MCF 10A (cell line): ENCODE measurements at regions not wholly inside any gene's neighbourhood (a gene's known extent, or its start where the extent isn't known, plus 50 kb on each side); places are given as distances from the start of the nearest gene placed in this dataset.

Experiments used
- BruUV-seq: library from RNA; stranded (reverse); fragments of 400-500 nt; replicated peaks from 2 replicates; lab custom pipeline; 2021; lab: Mats Ljungman, UMichigan
- CTCF ChIA-PET: fragments of 300-600 bp; sonication (Branson Sonifier 250); formaldehyde crosslinking; extraction: SDS; loops from one replicate; lab custom pipeline; 2021; ENCODE audit warnings: antibody characterized with exemption, inconsistent platforms; lab: Yijun Ruan, JAX
- POLR2A ChIA-PET: fragments of 300-600, 350-650 bp; sonication (Branson Sonifier 250); formaldehyde crosslinking; extraction: SDS; loops from one replicate; lab custom pipeline; 2020; ENCODE audit warnings: antibody characterized with exemption, inconsistent platforms; lab: Yijun Ruan, JAX
- DNase-seq: peaks from one replicate; pipeline ENCODE4 v3.0.0-alpha.2; 2018; ENCODE audit not compliant: unreplicated experiment
- H3K27ac Mint-ChIP-seq: one replicate; pipeline ENCODE4 v1.8.0; 2022; ENCODE audit warnings: mild to moderate bottlenecking, low read depth, mixed read lengths; ENCODE audit not compliant: unreplicated experiment
- H3K27me3 Mint-ChIP-seq: one replicate; pipeline ENCODE4 v1.8.0; 2022; ENCODE audit warnings: mixed read lengths; ENCODE audit not compliant: insufficient read depth, unreplicated experiment
- H3K36me3 Mint-ChIP-seq: one replicate; pipeline ENCODE4 v1.8.0; 2022; ENCODE audit warnings: mild to moderate bottlenecking, moderate library complexity, mixed read lengths; ENCODE audit not compliant: insufficient read depth, unreplicated experiment
- H3K4me1 Mint-ChIP-seq: one replicate; pipeline ENCODE4 v1.8.0; 2022; ENCODE audit warnings: mixed read lengths; ENCODE audit not compliant: insufficient read depth, unreplicated experiment
- H3K4me3 Mint-ChIP-seq: one replicate; pipeline ENCODE4 v1.8.0; 2022; ENCODE audit warnings: mild to moderate bottlenecking, moderate library complexity, mixed read lengths; ENCODE audit not compliant: unreplicated experiment
- H3K9me3 Mint-ChIP-seq: one replicate; pipeline ENCODE4 v1.8.0; 2022; ENCODE audit warnings: mixed read lengths; ENCODE audit not compliant: unreplicated experiment
- CTCF ChIP-seq: fragments of 200-600 bp; IDR thresholded peaks from one replicate; pipeline ENCODE4 v1.8.0; 2022; ENCODE audit warnings: antibody characterized with exemption, mild to moderate bottlenecking; ENCODE audit not compliant: unreplicated experiment
- intact Hi-C: fragments of 100-400 bp; cut with micrococcal nuclease; formaldehyde crosslinking; loops from 2 replicates; pipeline ENCODE4 v1.14.1; 2022

DNA sequence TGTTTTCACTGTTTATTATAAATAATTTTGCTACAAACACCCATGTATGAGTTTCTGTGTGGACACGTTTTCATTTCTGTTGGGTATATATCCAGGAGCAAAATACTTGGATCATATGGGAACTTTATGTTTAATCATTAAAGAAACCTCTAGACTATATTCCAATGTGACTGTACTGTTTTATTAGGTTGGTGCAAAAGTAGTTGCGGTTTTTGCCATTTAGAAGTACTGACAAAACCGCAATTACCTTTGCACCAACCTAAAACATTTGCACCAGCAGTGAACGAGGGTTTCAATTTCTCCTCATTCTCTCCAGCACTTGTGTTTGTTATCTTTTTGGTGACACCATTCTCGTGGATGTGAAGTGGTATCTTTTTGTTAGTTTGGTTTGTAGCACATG is 565.0 kb downstream of the TRIML1 start:
- peaks cover 10% of the 10 kb centered on the region for H3K4me1 Mint-ChIP-seq
- no peak for DNase-seq
- intact Hi-C loops: loop anchor here (10.0 kb wide), 1 partner anchor 421 kb away; no protein-coding TSS in a partner anchor
- no peaks in the 10 kb centered on the region for H3K36me3 Mint-ChIP-seq
- ChIA-PET CTCF (no interaction called here), POLR2A (no interaction called here)
- no peak overlapping the region for H3K4me3 Mint-ChIP-seq
- no peak overlapping the region for H3K27ac Mint-ChIP-seq
- H3K9me3 Mint-ChIP-seq: peaks cover 5% of the 10 kb centered on the region
- no peak for TF ChIP-seq CTCF
- H3K27me3 Mint-ChIP-seq: no peaks in the 10 kb centered on the region
- no TSS peak for BruUV-seq

GRCh38 chr4:188707036-188707435 is 567.8 kb downstream of the TRIML1 start:
- H3K9me3 Mint-ChIP-seq: peaks cover 7% of the 10 kb centered on the region
- BruUV-seq: no TSS peak
- intact Hi-C loops: loop anchor here (10.0 kb wide), 1 partner anchor 418 kb away; no protein-coding TSS in a partner anchor
- ChIA-PET CTCF (no interaction called here), POLR2A (no interaction called here)
- H3K36me3 Mint-ChIP-seq: no peaks in the 10 kb centered on the region
- H3K4me3 Mint-ChIP-seq: no peak overlapping the region
- H3K27me3 Mint-ChIP-seq: no peaks in the 10 kb centered on the region
- H3K4me1 Mint-ChIP-seq: peaks cover 16% of the 10 kb centered on the region
- TF ChIP-seq CTCF: no peak
- no peak for DNase-seq
- peak overlapping the region; percentile 82 for H3K27ac Mint-ChIP-seq

GRCh38 chr4:188714501-188714900 is 575.3 kb downstream of the TRIML1 start:
- CTCF ChIA-PET: no interaction called here
- Mint-ChIP-seq H3K9me3 (no peaks in the 10 kb centered on the region), H3K27me3 (no peaks in the 10 kb centered on the region), H3K36me3 (no peaks in the 10 kb centered on the region), H3K4me1 (peaks cover 8% of the 10 kb centered on the region), H3K27ac (no peak overlapping the region), H3K4me3 (no peak overlapping the region)
- DNase-seq: no peak
- no TSS peak for BruUV-seq
- POLR2A ChIA-PET: no interaction called here
- no peak for TF ChIP-seq CTCF
- intact Hi-C loops: no loop called here

GRCh38 chr4:188714907-188715306 is 575.7 kb downstream of the TRIML1 start:
- BruUV-seq: no TSS peak
- no peak overlapping the region for H3K4me3 Mint-ChIP-seq
- intact Hi-C loops: no loop called here
- peaks cover 5% of the 10 kb centered on the region for H3K4me1 Mint-ChIP-seq
- ChIA-PET POLR2A (no interaction called here), CTCF (interaction anchor here (0.7 kb wide), 1 partner anchor 1544 kb away, joined by 3 read pairs; no protein-coding TSS in a partner anchor)
- no peak overlapping the region for H3K27ac Mint-ChIP-seq
- TF ChIP-seq CTCF: no peak
- no peaks in the 10 kb centered on the region for H3K27me3 Mint-ChIP-seq
- H3K36me3 Mint-ChIP-seq: no peaks in the 10 kb centered on the region
- peak; percentile 8 for DNase-seq
- no peaks in the 10 kb centered on the region for H3K9me3 Mint-ChIP-seq
